GM12891 (cell line): ENCODE measurements at regions not wholly inside any gene's neighbourhood (a gene's known extent, or its start where the extent isn't known, plus 50 kb on each side); places are given as distances from the start of the nearest gene placed in this dataset.

Experiments
- DNase-seq: peaks from one replicate; pipeline ENCODE4 v3.0.0; 2011; ENCODE audit warnings: low spot score; ENCODE audit not compliant: insufficient read length
- FAIRE-seq: peaks from 2 replicates; lab custom pipeline; 2011; peaks lifted over from hg19 to GRCh38; lab: Jason Lieb, UNC
- PAX5 ChIP-seq: IDR thresholded peaks from 2 replicates; pipeline ENCODE4 v1.6.1; 2011; ENCODE audit warnings: low read length, moderate library complexity, mild to moderate bottlenecking; ENCODE audit not compliant: insufficient read depth, severe bottlenecking
- POLR2A ChIP-seq: IDR thresholded peaks from 2 replicates; pipeline ENCODE4 v1.6.1; 2011; ENCODE audit warnings: low read depth, low read length, control low read depth
- POLR2AphosphoS5 ChIP-seq: IDR thresholded peaks from 2 replicates; pipeline ENCODE4 v1.6.1; 2011; ENCODE audit warnings: low read depth, low read length, control low read depth
- POU2F2 ChIP-seq: IDR thresholded peaks from 2 replicates; pipeline ENCODE4 v1.6.1; 2011; ENCODE audit warnings: low read depth, mild to moderate bottlenecking, control low read depth, low read length, moderate library complexity
- SPI1 ChIP-seq: IDR thresholded peaks from 2 replicates; pipeline ENCODE4 v1.6.1; 2011; ENCODE audit warnings: low read depth, low read length, control low read depth
- TAF1 ChIP-seq: IDR thresholded peaks from 2 replicates; pipeline ENCODE4 v1.6.1; 2011; ENCODE audit warnings: low read depth, low read length, control low read depth

GRCh38 chr9:11828201-11828600 is 865.0 kb upstream of the TYRP1 start:
- FAIRE-seq, result no peak
- TF ChIP-seq SPI1 (no peak), POU2F2 (no peak), TAF1 (no peak), PAX5 (no peak), POLR2A (no peak), POLR2AphosphoS5 (no peak)
- DNase-seq, result no peak

- FAIRE-seq (no peak), DNase-seq (no peak)
- TF ChIP-seq POLR2A, result no peak
These were observed 860.1 kb upstream of the TYRP1 start for GRCh38 chr9:11833056-11833455.

GRCh38 chr9:11868795-11869194 is 824.4 kb upstream of the TYRP1 start:
- no peak for FAIRE-seq
- TF ChIP-seq POLR2A, result no peak
- no peak for DNase-seq

GRCh38 chr9:11871852-11872251 is 821.3 kb upstream of the TYRP1 start:
- DNase-seq, result no peak
- FAIRE-seq, result no peak
- TF ChIP-seq POLR2A, result no peak
- no peak for TF ChIP-seq POU2F2
- TF ChIP-seq TAF1, result no peak
- no peak for TF ChIP-seq SPI1
- no peak for TF ChIP-seq PAX5
- no peak for TF ChIP-seq POLR2AphosphoS5

- no peak for DNase-seq
- FAIRE-seq, result no peak
- TF ChIP-seq POLR2AphosphoS5 (no peak), TAF1 (no peak), POU2F2 (no peak), SPI1 (no peak), PAX5 (no peak), POLR2A (no peak)
These were observed 820.7 kb upstream of the TYRP1 start for GRCh38 chr9:11872471-11872870.

GRCh38 chr9:11874414-11874813 is 818.8 kb upstream of the TYRP1 start:
- no peak for TF ChIP-seq SPI1
- TF ChIP-seq POLR2A, result no peak
- TF ChIP-seq POU2F2, result no peak
- no peak for TF ChIP-seq PAX5
- no peak for TF ChIP-seq TAF1
- TF ChIP-seq POLR2AphosphoS5, result no peak
- DNase-seq, result no peak
- FAIRE-seq, result no peak

- TF ChIP-seq TAF1, result no peak
- no peak for TF ChIP-seq SPI1
- no peak for TF ChIP-seq POLR2A
- no peak for TF ChIP-seq POU2F2
- no peak for TF ChIP-seq POLR2AphosphoS5
- TF ChIP-seq PAX5, result no peak
- FAIRE-seq (no peak), DNase-seq (no peak)
These were observed 800.8 kb upstream of the TYRP1 start for GRCh38 chr9:11892401-11892800.

- FAIRE-seq (no peak), DNase-seq (no peak)
- TF ChIP-seq POLR2A (no peak), POU2F2 (no peak)
These were observed 799.9 kb upstream of the TYRP1 start for GRCh38 chr9:11893331-11893730.

- TF ChIP-seq POLR2A (no peak), POU2F2 (no peak), PAX5 (no peak), SPI1 (no peak), TAF1 (no peak), POLR2AphosphoS5 (no peak)
- FAIRE-seq (no peak), DNase-seq (no peak)
These were observed 799.0 kb upstream of the TYRP1 start for GRCh38 chr9:11894136-11894535.

- FAIRE-seq, result no peak
- TF ChIP-seq POU2F2, result no peak
- no peak for TF ChIP-seq POLR2AphosphoS5
- no peak for TF ChIP-seq SPI1
- no peak for TF ChIP-seq PAX5
- no peak for DNase-seq
These were observed 790.6 kb upstream of the TYRP1 start for GRCh38 chr9:11902610-11903009.

- DNase-seq, result no peak
- FAIRE-seq, result no peak
- no peak for TF ChIP-seq TAF1
- no peak for TF ChIP-seq POLR2AphosphoS5
- no peak for TF ChIP-seq POU2F2
- no peak for TF ChIP-seq SPI1
- TF ChIP-seq PAX5, result no peak
- no peak for TF ChIP-seq POLR2A
These were observed 777.5 kb upstream of the TYRP1 start for GRCh38 chr9:11915699-11916098.
